ENCODE measurements at regions not wholly inside any gene's neighbourhood (a gene's known extent, or its start where the extent isn't known, plus 50 kb on each side); places are given as distances from the start of the nearest gene placed in this dataset.
A peak's percentile ranks its signal among the peaks of the same experiment; 100 is the strongest.

GRCh38 chr1:34610063-34610462 is 144.8 kb upstream of the GJB5 start:
- DNase-seq (ENCODE audit: low spot score) = no peak

GRCh38 chr1:34611571-34611970 is 143.3 kb upstream of the GJB5 start:
- DNase-seq (ENCODE audit: low spot score) = no peak

GRCh38 chr1:34612091-34612827 is 142.6 kb upstream of the GJB5 start:
- DNase-seq (ENCODE audit: low spot score) = peak; percentile 15

- no peak for DNase-seq (ENCODE audit: low spot score)
Measured at GRCh38 chr1:34617321-34618118, 137.3 kb upstream of the GJB5 start.

- no peak for DNase-seq (ENCODE audit: low spot score)
Measured at GRCh38 chr1:34618381-34618780, 136.5 kb upstream of the GJB5 start.

- DNase-seq (ENCODE audit: low spot score) = no peak
Measured at GRCh38 chr1:34619256-34619655, 135.6 kb upstream of the GJB5 start.

GRCh38 chr1:34621916-34622315 is 132.9 kb upstream of the GJB5 start:
- no peak for DNase-seq (ENCODE audit: low spot score)

GRCh38 chr1:34625521-34626015 is 129.3 kb upstream of the GJB5 start:
- DNase-seq (ENCODE audit: low spot score) = no peak

GRCh38 chr1:34627465-34628240 is 127.2 kb upstream of the GJB5 start:
- no peak for DNase-seq (ENCODE audit: low spot score)

GRCh38 chr1:34631126-34631525 is 123.7 kb upstream of the GJB5 start:
- no peak for DNase-seq (ENCODE audit: low spot score)

- DNase-seq (ENCODE audit: low spot score) = no peak
Measured at GRCh38 chr1:34639701-34640100, 115.1 kb upstream of the GJB5 start.

GRCh38 chr1:34640654-34641401 is 114.0 kb upstream of the GJB5 start:
- no peak for DNase-seq (ENCODE audit: low spot score)

GRCh38 chr1:34642679-34643078 is 112.2 kb upstream of the GJB5 start:
- no peak for DNase-seq (ENCODE audit: low spot score)

- DNase-seq (ENCODE audit: low spot score) = no peak
Measured at GRCh38 chr1:34645109-34645688, 109.6 kb upstream of the GJB5 start.

- no peak for DNase-seq (ENCODE audit: low spot score)
Measured at GRCh38 chr1:34645919-34646318, 108.9 kb upstream of the GJB5 start.

GRCh38 chr1:34648501-34648900 is 106.3 kb upstream of the GJB5 start:
- DNase-seq (ENCODE audit: low spot score) = no peak

GRCh38 chr1:34650090-34650489 is 104.8 kb upstream of the GJB5 start:
- DNase-seq (ENCODE audit: low spot score) = no peak

- no peak for DNase-seq (ENCODE audit: low spot score)
Measured at GRCh38 chr1:34650800-34651199, 104.0 kb upstream of the GJB5 start.

- DNase-seq (ENCODE audit: low spot score) = no peak
Measured at GRCh38 chr1:34653110-34653509, 101.7 kb upstream of the GJB5 start.

GRCh38 chr1:34655206-34655874 is 99.5 kb upstream of the GJB5 start:
- no peak for DNase-seq (ENCODE audit: low spot score)

GRCh38 chr1:34655875-34656240 is 99.0 kb upstream of the GJB5 start:
- no peak for DNase-seq (ENCODE audit: low spot score)
